ENCODE measurements at regions not wholly inside any gene's neighbourhood (a gene's known extent, or its start where the extent isn't known, plus 50 kb on each side); places are given as distances from the start of the nearest gene placed in this dataset.

- no peak for TF ChIP-seq CTCF (conservative IDR thresholded peaks at IDR 0.05; ENCODE audit: low read depth, low read length)
- H3K4me3 ChIP-seq (ENCODE audit: low read depth, low read length): no peak overlapping the region
Measured at GRCh38 chr10:125332548-125333208, 172.3 kb upstream of the CTBP2 start.

GRCh38 chr10:125331056-125331455 is 170.7 kb upstream of the CTBP2 start:
- TF ChIP-seq CTCF (conservative IDR thresholded peaks at IDR 0.05; ENCODE audit: low read depth, low read length): no peak
- no peak for DNase-seq (ENCODE audit: low read depth)
- H3K4me3 ChIP-seq (ENCODE audit: low read depth, low read length): no peak overlapping the region

More at GRCh38 chr10:125332548-125333208, 172.3 kb upstream of the CTBP2 start:
- DNase-seq (ENCODE audit: low read depth): no peak

GRCh38 chr10:125329056-125329455 is 168.7 kb upstream of the CTBP2 start:
- no peak for TF ChIP-seq CTCF (conservative IDR thresholded peaks at IDR 0.05; ENCODE audit: low read depth, low read length)
- no peak for DNase-seq (ENCODE audit: low read depth)
- no peak overlapping the region for H3K4me3 ChIP-seq (ENCODE audit: low read depth, low read length)

- no peak for TF ChIP-seq CTCF (conservative IDR thresholded peaks at IDR 0.05; ENCODE audit: low read depth, low read length)
- DNase-seq (ENCODE audit: low read depth): no peak
- no peak overlapping the region for H3K4me3 ChIP-seq (ENCODE audit: low read depth, low read length)
Measured at GRCh38 chr10:125325326-125325725, 165.0 kb upstream of the CTBP2 start.

- TF ChIP-seq CTCF (conservative IDR thresholded peaks at IDR 0.05; ENCODE audit: low read depth, low read length): no peak
- DNase-seq (ENCODE audit: low read depth): no peak
- no peak overlapping the region for H3K4me3 ChIP-seq (ENCODE audit: low read depth, low read length)
Measured at GRCh38 chr10:125316436-125316835, 156.1 kb upstream of the CTBP2 start.

GRCh38 chr10:125300937-125301336 is 140.6 kb upstream of the CTBP2 start:
- no peak for TF ChIP-seq CTCF (conservative IDR thresholded peaks at IDR 0.05; ENCODE audit: low read depth, low read length)
- H3K4me3 ChIP-seq (ENCODE audit: low read depth, low read length): no peak overlapping the region
- no peak for DNase-seq (ENCODE audit: low read depth)

GRCh38 chr10:125299461-125299860 is 139.1 kb upstream of the CTBP2 start:
- DNase-seq (ENCODE audit: low read depth): no peak
- H3K4me3 ChIP-seq (ENCODE audit: low read depth, low read length): no peak overlapping the region
- TF ChIP-seq CTCF (conservative IDR thresholded peaks at IDR 0.05; ENCODE audit: low read depth, low read length): no peak
